ENCODE measurements at regions not wholly inside any gene's neighbourhood (a gene's known extent, or its start where the extent isn't known, plus 50 kb on each side); places are given as distances from the start of the nearest gene placed in this dataset.

DNA sequence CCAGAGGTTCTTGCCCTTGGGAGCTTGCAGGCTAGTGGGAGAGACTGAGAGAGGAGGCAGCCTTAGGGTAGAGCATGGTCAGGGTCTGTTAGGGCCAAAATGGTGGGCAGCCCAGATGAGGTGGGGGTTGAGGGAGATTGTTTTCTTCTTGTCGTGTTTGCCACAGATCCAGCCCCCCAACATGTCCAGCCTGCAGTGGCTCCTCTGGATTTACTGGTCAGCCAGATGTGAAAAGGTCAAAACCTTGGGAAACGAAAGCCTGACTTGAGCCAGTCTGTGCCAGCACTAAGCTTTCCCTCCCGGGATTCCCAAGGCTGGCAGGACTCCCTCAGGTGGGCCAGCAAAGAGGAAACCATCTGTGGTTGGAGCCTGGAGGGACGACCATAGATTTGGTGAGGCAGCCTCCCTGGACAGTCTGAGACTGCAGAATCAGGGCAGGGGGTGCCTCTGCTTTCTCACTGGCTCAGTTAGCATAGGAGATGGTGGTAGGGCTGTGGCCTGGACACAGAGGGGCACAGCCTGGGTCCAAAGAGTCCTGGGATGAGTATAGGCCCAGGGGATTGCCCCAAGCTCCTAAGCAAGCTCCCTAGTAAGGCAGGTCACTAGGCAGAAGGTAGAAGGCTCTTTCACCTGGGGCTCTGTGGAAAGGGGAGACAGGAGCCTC lies 51.2 kb upstream of the PRR23C start:
- Histone ChIP-seq H3K36me3 (ENCODE audit: control insufficient read depth, insufficient read depth, low read length) (no peaks in the 10 kb centered on the region), H3K27me3 (ENCODE audit: control insufficient read depth, insufficient read depth, low read length) (no peaks in the 10 kb centered on the region), H3K4me1 (ENCODE audit: control insufficient read depth, insufficient read depth, low read length) (no peaks in the 10 kb centered on the region), H3K9me3 (ENCODE audit: control insufficient read depth, insufficient read depth, low read length) (no peaks in the 10 kb centered on the region), H3K4me3 (ENCODE audit: low read length) (no peak overlapping the region), H3K27ac (ENCODE audit: low read length) (no peak overlapping the region)
- WGBS (ENCODE audit: insufficient coverage, insufficient read length) = no CpG with 5 or more reads among the region's 4 CpGs
- no peak for DNase-seq (ENCODE audit: low read depth, low spot score)

DNA sequence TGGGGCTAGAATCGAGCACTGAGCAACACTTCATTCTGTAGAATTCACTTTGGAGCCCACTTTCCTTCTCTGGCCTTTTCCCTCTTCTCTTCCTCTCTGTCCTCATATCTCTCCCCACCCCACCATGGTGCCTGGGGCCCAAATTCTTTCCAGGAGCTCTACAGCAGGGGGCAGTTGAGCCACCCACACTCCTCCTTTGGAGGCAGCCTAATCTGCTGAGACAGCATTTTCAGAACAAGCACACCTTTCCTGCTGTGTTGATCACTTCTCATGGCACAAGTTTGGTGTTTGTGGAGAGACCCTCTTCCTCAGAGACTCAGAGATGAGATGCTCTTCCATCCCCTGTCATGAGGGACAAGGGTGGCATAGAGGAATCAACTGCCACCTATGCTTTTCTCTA lies 52.0 kb upstream of the PRR23C start:
- H3K27ac ChIP-seq (ENCODE audit: low read length) = no peak overlapping the region
- no peaks in the 10 kb centered on the region for H3K4me1 ChIP-seq (ENCODE audit: control insufficient read depth, insufficient read depth, low read length)
- no CpG with 5 or more reads among the region's 1 CpG for WGBS (ENCODE audit: insufficient coverage, insufficient read length)
- H3K9me3 ChIP-seq (ENCODE audit: control insufficient read depth, insufficient read depth, low read length) = no peaks in the 10 kb centered on the region
- no peak for DNase-seq (ENCODE audit: low read depth, low spot score)
- no peaks in the 10 kb centered on the region for H3K36me3 ChIP-seq (ENCODE audit: control insufficient read depth, insufficient read depth, low read length)
- no peaks in the 10 kb centered on the region for H3K27me3 ChIP-seq (ENCODE audit: control insufficient read depth, insufficient read depth, low read length)
- H3K4me3 ChIP-seq (ENCODE audit: low read length) = no peak overlapping the region

DNA sequence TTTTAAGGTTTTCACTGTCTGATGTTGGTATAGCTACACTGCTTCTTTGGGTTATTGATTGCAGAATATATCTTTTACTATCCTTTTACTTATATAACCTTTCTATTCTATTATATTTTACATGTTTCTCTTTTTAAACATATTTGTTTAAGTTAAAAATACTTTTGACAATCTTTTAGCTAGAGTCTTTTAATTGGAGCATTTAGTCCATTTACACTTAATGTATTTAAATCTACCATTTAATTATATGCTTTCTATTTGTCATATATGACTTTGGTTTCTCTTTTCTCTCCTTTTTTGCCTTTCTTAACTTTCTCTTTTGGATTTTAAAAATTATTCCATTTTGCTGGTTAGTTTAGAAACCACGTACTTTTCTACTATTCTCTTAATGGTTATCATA lies 53.7 kb upstream of the PRR23C start:
- Histone ChIP-seq H3K4me3 (ENCODE audit: low read length) (no peak overlapping the region), H3K9me3 (ENCODE audit: control insufficient read depth, insufficient read depth, low read length) (no peaks in the 10 kb centered on the region), H3K27me3 (ENCODE audit: control insufficient read depth, insufficient read depth, low read length) (no peaks in the 10 kb centered on the region), H3K4me1 (ENCODE audit: control insufficient read depth, insufficient read depth, low read length) (no peaks in the 10 kb centered on the region), H3K27ac (ENCODE audit: low read length) (no peak overlapping the region), H3K36me3 (ENCODE audit: control insufficient read depth, insufficient read depth, low read length) (no peaks in the 10 kb centered on the region)
- no peak for DNase-seq (ENCODE audit: low read depth, low spot score)
- WGBS (ENCODE audit: insufficient coverage, insufficient read length) = no CpG with 5 or more reads among the region's 1 CpG

DNA sequence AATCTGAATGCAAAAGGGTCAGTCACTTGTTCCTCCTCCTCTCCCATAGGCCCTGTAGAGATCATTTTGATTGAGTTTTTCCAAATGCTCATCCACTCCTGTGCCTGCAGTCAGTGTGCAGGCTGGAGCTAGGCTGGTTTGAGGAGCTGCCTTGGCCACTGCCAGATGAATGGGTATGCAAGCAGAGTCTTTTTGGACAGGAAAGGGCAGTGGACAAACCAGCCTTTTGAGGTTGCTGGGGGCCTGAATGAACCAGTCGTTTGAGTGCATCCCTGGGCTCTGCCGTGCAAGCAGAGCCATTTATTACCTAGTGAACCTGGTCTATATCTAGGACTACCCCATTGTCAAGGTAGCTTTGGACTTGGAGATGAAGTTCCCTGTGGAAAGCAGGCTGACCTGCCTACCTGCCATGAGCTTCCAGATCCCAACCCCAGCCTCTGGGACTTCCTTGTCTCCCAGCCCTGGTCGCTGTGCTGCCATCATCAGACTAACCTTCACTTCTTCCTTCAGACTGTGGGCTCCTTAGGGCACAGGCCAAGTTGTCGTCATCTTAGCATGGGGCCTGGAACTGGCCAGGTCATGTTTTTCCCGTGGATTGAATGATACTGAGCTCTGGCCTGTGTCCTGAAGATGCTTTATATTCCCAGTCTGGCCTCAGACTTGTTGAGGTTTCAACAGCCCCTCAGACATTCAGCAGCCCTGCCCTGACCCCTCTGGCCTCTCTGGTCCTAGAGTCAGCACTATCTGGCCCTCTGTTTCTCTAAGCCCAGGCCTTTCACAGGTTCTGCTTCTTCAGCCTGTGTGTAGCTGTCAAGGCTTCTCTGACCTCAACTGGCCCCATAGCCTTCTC lies 55.5 kb upstream of the PRR23C start:
- Histone ChIP-seq H3K9me3 (ENCODE audit: control insufficient read depth, insufficient read depth, low read length) (no peaks in the 10 kb centered on the region), H3K4me1 (ENCODE audit: control insufficient read depth, insufficient read depth, low read length) (no peaks in the 10 kb centered on the region), H3K36me3 (ENCODE audit: control insufficient read depth, insufficient read depth, low read length) (no peaks in the 10 kb centered on the region), H3K27me3 (ENCODE audit: control insufficient read depth, insufficient read depth, low read length) (no peaks in the 10 kb centered on the region), H3K27ac (ENCODE audit: low read length) (no peak overlapping the region), H3K4me3 (ENCODE audit: low read length) (no peak overlapping the region)
- no CpG with 5 or more reads among the region's 5 CpGs for WGBS (ENCODE audit: insufficient coverage, insufficient read length)
- no peak for DNase-seq (ENCODE audit: low read depth, low spot score)

DNA sequence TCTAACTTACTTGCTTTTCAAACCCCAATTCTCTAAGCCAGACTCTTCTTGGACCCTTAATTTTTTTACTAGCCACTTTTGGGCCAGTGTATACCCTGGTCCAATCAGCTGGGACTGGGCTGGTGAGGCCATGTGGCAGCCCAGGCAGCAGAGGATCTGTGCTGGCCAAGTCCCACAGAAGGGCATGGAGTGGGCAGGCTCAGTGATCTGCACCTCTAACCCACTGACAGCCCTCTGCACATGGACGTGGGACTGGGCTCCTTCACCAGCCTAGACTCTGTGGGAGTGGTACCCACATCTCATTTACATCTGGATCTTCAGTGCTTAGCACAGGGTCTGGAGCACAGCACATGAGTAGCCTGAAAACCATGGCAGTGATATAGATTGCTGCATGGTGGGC lies 56.1 kb upstream of the PRR23C start:
- no peak for DNase-seq (ENCODE audit: low read depth, low spot score)
- H3K27ac ChIP-seq (ENCODE audit: low read length) = no peak overlapping the region
- H3K4me1 ChIP-seq (ENCODE audit: control insufficient read depth, insufficient read depth, low read length) = no peaks in the 10 kb centered on the region
- no peaks in the 10 kb centered on the region for H3K27me3 ChIP-seq (ENCODE audit: control insufficient read depth, insufficient read depth, low read length)
- H3K4me3 ChIP-seq (ENCODE audit: low read length) = no peak overlapping the region; the same call in 1 of the 2 replicates
- no peaks in the 10 kb centered on the region for H3K36me3 ChIP-seq (ENCODE audit: control insufficient read depth, insufficient read depth, low read length)
- H3K9me3 ChIP-seq (ENCODE audit: control insufficient read depth, insufficient read depth, low read length) = no peaks in the 10 kb centered on the region
- WGBS (ENCODE audit: insufficient coverage, insufficient read length) = no CpG with 5 or more reads among the region's 1 CpG

DNA sequence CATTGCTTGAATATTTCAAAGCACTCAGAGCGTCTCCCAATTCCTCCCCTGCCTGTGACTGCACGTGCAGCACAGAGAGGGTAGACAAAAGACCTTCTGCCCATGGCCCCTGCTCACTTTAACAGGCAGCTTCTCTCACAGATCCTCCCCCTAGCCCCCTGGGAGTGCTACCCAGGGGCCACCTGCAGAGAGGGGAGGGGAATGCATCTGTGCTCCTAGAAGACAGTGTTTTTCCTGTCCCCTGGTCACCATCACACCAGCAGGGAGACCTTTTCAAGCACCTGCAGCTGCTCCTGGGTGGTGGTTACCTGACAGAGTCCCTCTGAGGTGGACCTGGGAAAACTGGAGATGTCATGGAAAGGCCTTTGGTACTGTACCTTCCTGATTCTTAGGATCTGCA lies 56.7 kb upstream of the PRR23C start:
- Histone ChIP-seq H3K36me3 (ENCODE audit: control insufficient read depth, insufficient read depth, low read length) (no peaks in the 10 kb centered on the region), H3K9me3 (ENCODE audit: control insufficient read depth, insufficient read depth, low read length) (no peaks in the 10 kb centered on the region), H3K27me3 (ENCODE audit: control insufficient read depth, insufficient read depth, low read length) (no peaks in the 10 kb centered on the region), H3K27ac (ENCODE audit: low read length) (no peak overlapping the region), H3K4me3 (ENCODE audit: low read length) (no peak overlapping the region), H3K4me1 (ENCODE audit: control insufficient read depth, insufficient read depth, low read length) (no peaks in the 10 kb centered on the region)
- DNase-seq (ENCODE audit: low read depth, low spot score) = no peak
- WGBS (ENCODE audit: insufficient coverage, insufficient read length) = no CpG with 5 or more reads among the region's 2 CpGs

DNA sequence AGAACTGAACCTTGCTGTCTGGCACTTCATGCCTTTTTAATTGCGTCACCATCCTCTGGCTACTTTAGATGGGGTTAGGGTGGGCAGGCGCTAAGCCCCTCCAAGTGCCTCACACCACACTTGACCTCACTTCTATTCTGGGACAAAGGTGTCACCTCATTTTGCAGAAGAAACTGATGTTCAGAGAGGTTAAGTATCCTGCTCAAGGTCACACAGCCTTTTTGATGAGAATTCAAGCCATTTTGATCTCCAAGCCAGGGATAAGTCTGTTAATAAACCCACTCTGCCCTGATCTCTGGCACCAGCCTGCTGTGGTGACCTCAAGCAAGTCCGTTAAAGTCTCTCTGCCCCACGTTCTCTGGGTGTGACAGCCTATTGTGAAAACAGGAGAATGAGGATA lies 58.8 kb upstream of the PRR23C start:
- H3K4me3 ChIP-seq (ENCODE audit: low read length) = no peak overlapping the region
- no peak for DNase-seq (ENCODE audit: low read depth, low spot score)
- H3K9me3 ChIP-seq (ENCODE audit: control insufficient read depth, insufficient read depth, low read length) = no peaks in the 10 kb centered on the region
- no peak overlapping the region for H3K27ac ChIP-seq (ENCODE audit: low read length)
- H3K4me1 ChIP-seq (ENCODE audit: control insufficient read depth, insufficient read depth, low read length) = no peaks in the 10 kb centered on the region
- no peaks in the 10 kb centered on the region for H3K27me3 ChIP-seq (ENCODE audit: control insufficient read depth, insufficient read depth, low read length)
- no peaks in the 10 kb centered on the region for H3K36me3 ChIP-seq (ENCODE audit: control insufficient read depth, insufficient read depth, low read length)
- no CpG with 5 or more reads among the region's 4 CpGs for WGBS (ENCODE audit: insufficient coverage, insufficient read length)

DNA sequence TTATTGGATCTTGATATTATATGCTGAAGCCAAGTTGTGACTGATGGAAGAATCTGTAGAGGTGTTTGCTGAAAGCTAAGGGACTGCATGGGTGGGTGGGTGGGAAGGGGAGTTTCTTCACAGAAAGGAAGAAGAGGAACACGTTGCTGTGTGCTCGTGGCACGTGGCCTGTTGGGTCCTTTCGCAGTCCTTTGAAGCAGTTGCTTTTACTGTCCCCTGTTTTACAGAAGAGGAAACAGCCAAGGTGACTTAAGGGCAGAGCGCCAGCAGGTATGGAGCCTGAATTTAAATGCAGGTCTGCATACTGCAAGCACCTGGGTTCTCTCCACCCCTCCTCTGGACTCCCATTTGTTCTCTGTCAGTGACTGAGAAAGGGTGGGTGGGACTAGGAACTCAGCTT lies 59.4 kb upstream of the PRR23C start:
- Histone ChIP-seq H3K9me3 (ENCODE audit: control insufficient read depth, insufficient read depth, low read length) (no peaks in the 10 kb centered on the region), H3K27ac (ENCODE audit: low read length) (no peak overlapping the region), H3K4me3 (ENCODE audit: low read length) (no peak overlapping the region), H3K4me1 (ENCODE audit: control insufficient read depth, insufficient read depth, low read length) (no peaks in the 10 kb centered on the region), H3K27me3 (ENCODE audit: control insufficient read depth, insufficient read depth, low read length) (no peaks in the 10 kb centered on the region), H3K36me3 (ENCODE audit: control insufficient read depth, insufficient read depth, low read length) (no peaks in the 10 kb centered on the region)
- DNase-seq (ENCODE audit: low read depth, low spot score) = no peak
- WGBS (ENCODE audit: insufficient coverage, insufficient read length) = no CpG with 5 or more reads among the region's 5 CpGs

DNA sequence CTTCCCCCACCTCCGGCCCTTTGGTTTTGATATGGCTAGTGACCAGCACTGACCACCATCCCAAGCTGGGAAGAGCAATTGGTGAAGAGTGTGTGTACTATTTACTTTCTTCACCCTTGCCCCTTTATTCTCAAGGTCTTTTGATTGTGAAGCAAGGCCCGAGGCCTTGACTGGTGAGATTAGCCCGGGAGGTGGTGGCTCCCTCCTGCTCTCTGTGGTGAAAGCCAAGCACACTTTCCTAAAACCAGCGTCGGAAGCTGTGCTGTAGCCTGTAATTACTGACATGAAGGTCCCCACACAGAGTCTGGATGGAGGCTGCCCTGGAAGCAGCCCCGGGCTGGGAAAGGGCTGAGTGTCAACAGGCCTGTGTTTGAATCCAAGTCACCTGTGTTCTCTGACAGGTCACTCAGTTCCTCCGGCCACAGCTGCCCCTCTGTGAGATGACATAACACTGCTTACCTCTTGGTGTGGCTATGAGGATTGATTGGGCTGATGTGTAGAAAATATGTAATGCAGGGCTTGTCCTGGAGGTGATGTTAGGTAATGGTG lies 60.5 kb upstream of the PRR23C start:
- H3K27ac ChIP-seq (ENCODE audit: low read length) = no peak overlapping the region
- WGBS (ENCODE audit: insufficient coverage, insufficient read length) = no CpG with 5 or more reads among the region's 7 CpGs

DNA sequence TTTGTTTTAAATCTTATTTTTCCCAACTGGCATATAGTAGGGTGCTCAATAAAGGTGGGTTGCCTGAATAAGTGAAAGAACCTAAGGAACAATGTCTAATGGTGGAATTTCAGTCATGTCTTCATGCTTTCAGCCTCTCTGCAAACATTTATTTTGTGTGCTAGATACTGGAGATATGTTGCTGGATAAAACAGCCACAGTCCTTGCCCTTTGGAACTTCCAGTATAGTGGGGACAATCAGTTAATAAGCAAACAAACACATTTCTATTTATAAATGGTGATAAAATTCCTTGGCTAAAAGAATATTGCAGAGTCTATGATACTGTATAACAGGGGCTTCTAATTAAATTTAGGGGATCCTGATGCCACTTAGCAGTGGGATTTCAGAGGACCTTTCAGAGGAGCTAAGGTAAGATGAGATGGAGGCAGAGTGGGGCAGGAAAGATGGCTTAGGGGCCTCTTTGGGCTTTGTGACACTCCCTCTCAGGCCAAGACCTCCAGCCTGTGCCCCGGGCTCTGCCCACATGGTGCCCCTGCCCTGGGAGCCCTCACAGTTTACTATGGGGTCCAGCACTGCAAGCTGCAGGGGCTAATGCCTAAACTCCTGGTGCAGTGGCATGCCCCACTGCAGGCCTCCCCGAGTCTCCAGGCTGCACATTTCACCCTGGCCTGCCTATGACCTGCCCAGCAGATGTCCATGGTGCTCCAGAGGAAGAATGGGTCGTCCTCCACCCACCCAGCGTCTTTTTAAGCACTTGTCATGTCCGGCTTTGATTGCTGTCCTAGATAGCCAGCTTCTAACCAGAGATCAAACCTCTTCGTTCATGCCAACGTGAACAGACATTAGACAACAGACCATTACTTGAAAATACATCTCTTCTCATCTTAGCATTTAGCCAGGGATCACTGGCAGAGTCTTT lies 61.6 kb upstream of the PRR23C start:
- Histone ChIP-seq H3K27ac (ENCODE audit: low read length) (no peak overlapping the region), H3K36me3 (ENCODE audit: control insufficient read depth, insufficient read depth, low read length) (no peaks in the 10 kb centered on the region), H3K4me1 (ENCODE audit: control insufficient read depth, insufficient read depth, low read length) (no peaks in the 10 kb centered on the region), H3K27me3 (ENCODE audit: control insufficient read depth, insufficient read depth, low read length) (no peaks in the 10 kb centered on the region), H3K9me3 (ENCODE audit: control insufficient read depth, insufficient read depth, low read length) (no peaks in the 10 kb centered on the region), H3K4me3 (ENCODE audit: low read length) (no peak overlapping the region)
- DNase-seq (ENCODE audit: low read depth, low spot score) = no peak
- no CpG with 5 or more reads among the region's 7 CpGs for WGBS (ENCODE audit: insufficient coverage, insufficient read length)

More for the DNA sequence above, 60.5 kb upstream of the PRR23C start:
- H3K4me3 ChIP-seq (ENCODE audit: low read length) = no peak overlapping the region
- H3K27me3 ChIP-seq (ENCODE audit: control insufficient read depth, insufficient read depth, low read length) = no peaks in the 10 kb centered on the region
- H3K36me3 ChIP-seq (ENCODE audit: control insufficient read depth, insufficient read depth, low read length) = no peaks in the 10 kb centered on the region
- H3K4me1 ChIP-seq (ENCODE audit: control insufficient read depth, insufficient read depth, low read length) = no peaks in the 10 kb centered on the region
- no peaks in the 10 kb centered on the region for H3K9me3 ChIP-seq (ENCODE audit: control insufficient read depth, insufficient read depth, low read length)
- DNase-seq (ENCODE audit: low read depth, low spot score) = no peak

All from iPS DF 6.9 (cell line).